Vagina (tissue), 2 donors: ENCODE measurements at regions not wholly inside any gene's neighbourhood (a gene's known extent, or its start where the extent isn't known, plus 50 kb on each side); places are given as distances from the start of the nearest gene placed in this dataset.

Experiments
- DNase-seq, 2 donors: peaks; one replicate each; pipeline ENCODE4 v3.0.0-alpha.2; 2017; ENCODE audit errors: extremely low spot score in 2 of 2
- H3K27ac ChIP-seq: fragments of 200-600 bp; sonication (generic); one replicate; pipeline ENCODE4 v1.5.1; 2019
- H3K27me3 ChIP-seq: fragments of 200-600 bp; sonication (generic); one replicate; pipeline ENCODE4 v1.5.1; 2019
- H3K36me3 ChIP-seq, 2 donors: fragments of 200-600 bp; sonication (generic); one replicate each; pipeline ENCODE4 v1.5.1; 2017 to 2019
- H3K4me1 ChIP-seq: fragments of 200-600 bp; sonication (generic); one replicate; pipeline ENCODE4 v1.5.1; 2019
- H3K4me3 ChIP-seq, 2 donors: fragments of 200-600 bp; sonication (generic); 1 replicate in 1 of 2; 2 replicates in 1 of 2; pipeline ENCODE4 v1.5.1; 2016 to 2019
- H3K9me3 ChIP-seq: fragments of 200-600 bp; sonication (generic); one replicate; pipeline ENCODE4 v1.5.1; 2019
- POLR2A ChIP-seq, 2 donors: fragments of 450-650 bp; IDR thresholded peaks; one replicate each; pipeline ENCODE4 v1.6.1; 2017; ENCODE audit warnings: antibody characterized with exemption in 2 of 2, mild to moderate bottlenecking in 2 of 2, moderate library complexity in 2 of 2
- POLR2AphosphoS5 ChIP-seq, 2 donors: sonication (generic); formaldehyde crosslinking; IDR thresholded peaks; one replicate each; pipeline ENCODE4 v1.9.0; 2017; ENCODE audit warnings: antibody characterized with exemption in 2 of 2, mild to moderate bottlenecking in 2 of 2, low read depth in 1 of 2; ENCODE audit not compliant: insufficient read depth in 1 of 2
- intact Hi-C: fragments of 100-400 bp; cut with DNase I; formaldehyde crosslinking; loops from one replicate; pipeline ENCODE4 v1.15.1; 2023
- TF ChIP-seq, protein P1 (sequence below), 3 experiments: fragments of 450-650 bp in 2 of 3; fragments of 200-600 bp in 1 of 3; sonication (generic) in 1 of 3; IDR thresholded peaks; one replicate each; pipeline ENCODE4 v1.5.1; 2017 to 2019; ENCODE audit warnings: antibody characterized with exemption in 3 of 3, mild to moderate bottlenecking in 2 of 3, moderate library complexity in 2 of 3

DNA sequence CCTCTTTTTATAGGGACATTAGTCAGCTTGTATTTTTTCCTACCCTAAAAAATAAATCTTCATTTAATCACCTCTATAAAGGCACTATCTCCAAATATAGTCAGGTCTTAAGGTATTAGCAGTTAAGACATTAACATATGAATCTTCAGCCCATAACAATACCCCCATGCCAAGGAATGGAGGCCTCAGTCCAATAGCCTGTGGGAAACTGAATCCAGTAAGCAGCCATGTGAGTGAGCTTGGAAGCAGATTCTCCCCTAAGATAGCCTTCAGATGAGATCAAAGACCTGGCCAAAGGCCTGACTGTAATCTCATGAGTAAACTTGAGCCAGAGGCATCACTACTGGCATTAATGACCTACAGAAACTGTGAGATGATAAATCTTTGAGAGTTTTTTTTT lies 232.1 kb upstream of the SYT10 start:
- no peaks in the 10 kb centered on the region for H3K27me3 ChIP-seq
- TF ChIP-seq, protein P1, sequence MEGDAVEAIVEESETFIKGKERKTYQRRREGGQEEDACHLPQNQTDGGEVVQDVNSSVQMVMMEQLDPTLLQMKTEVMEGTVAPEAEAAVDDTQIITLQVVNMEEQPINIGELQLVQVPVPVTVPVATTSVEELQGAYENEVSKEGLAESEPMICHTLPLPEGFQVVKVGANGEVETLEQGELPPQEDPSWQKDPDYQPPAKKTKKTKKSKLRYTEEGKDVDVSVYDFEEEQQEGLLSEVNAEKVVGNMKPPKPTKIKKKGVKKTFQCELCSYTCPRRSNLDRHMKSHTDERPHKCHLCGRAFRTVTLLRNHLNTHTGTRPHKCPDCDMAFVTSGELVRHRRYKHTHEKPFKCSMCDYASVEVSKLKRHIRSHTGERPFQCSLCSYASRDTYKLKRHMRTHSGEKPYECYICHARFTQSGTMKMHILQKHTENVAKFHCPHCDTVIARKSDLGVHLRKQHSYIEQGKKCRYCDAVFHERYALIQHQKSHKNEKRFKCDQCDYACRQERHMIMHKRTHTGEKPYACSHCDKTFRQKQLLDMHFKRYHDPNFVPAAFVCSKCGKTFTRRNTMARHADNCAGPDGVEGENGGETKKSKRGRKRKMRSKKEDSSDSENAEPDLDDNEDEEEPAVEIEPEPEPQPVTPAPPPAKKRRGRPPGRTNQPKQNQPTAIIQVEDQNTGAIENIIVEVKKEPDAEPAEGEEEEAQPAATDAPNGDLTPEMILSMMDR (IDR thresholded peaks at IDR 0.05), result no peak
- TF ChIP-seq POLR2A (IDR thresholded peaks at IDR 0.05) (no peak), POLR2AphosphoS5 (IDR thresholded peaks at IDR 0.05; ENCODE audit: insufficient read depth in 1 of 2, low read depth in 1 of 2) (no peak)
- no peak for DNase-seq
- intact Hi-C loops, result no loop called here
- H3K27ac ChIP-seq, result no peak overlapping the region
- H3K9me3 ChIP-seq, result no peaks in the 10 kb centered on the region
- H3K36me3 ChIP-seq, result no peaks in the 10 kb centered on the region
- no peak overlapping the region for H3K4me3 ChIP-seq
- no peaks in the 10 kb centered on the region for H3K4me1 ChIP-seq

DNA sequence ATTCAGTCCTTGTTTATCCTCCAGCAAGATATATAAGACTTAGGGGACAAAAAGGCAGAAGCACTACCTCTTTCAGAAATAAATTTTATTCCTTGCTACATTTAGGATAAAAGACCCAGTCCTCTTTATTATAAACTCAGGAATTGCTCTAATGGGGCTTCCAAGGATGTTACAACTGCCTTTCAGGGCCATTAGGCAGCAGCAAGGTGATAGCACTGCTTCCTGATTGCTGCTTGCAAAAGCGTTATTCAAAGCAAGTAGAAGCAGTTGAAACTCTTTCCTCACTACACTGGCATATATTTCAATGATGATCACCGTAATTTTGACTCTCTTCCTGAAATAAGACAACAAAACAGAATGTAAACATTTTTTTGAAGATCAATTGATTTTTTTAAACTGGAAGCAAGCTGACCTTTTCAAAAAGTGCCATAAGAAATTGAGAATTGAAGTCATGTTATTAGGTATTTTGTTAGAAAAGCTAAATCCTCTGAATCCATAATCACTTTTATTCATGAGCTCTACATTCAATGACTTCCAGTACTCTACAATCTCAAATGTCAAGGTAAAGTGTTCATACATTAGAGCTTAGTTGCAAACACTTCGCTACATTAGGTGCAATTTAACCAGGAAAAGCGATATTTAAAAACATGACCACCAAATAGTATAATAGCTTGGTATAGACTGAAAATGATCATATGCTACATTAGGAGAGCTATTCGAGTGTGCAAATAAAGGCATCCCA lies 233.4 kb upstream of the SYT10 start:
- H3K27me3 ChIP-seq, result no peaks in the 10 kb centered on the region
- H3K27ac ChIP-seq, result no peak overlapping the region
- no peaks in the 10 kb centered on the region for H3K4me1 ChIP-seq
- H3K9me3 ChIP-seq, result no peaks in the 10 kb centered on the region
- TF ChIP-seq POLR2AphosphoS5 (IDR thresholded peaks at IDR 0.05; ENCODE audit: insufficient read depth in 1 of 2, low read depth in 1 of 2) (no peak), POLR2A (IDR thresholded peaks at IDR 0.05) (no peak)
- TF ChIP-seq, protein P1 (IDR thresholded peaks at IDR 0.05), result no peak
- no peaks in the 10 kb centered on the region for H3K36me3 ChIP-seq
- DNase-seq, result no peak
- no peak overlapping the region for H3K4me3 ChIP-seq
- intact Hi-C loops, result no loop called here

DNA sequence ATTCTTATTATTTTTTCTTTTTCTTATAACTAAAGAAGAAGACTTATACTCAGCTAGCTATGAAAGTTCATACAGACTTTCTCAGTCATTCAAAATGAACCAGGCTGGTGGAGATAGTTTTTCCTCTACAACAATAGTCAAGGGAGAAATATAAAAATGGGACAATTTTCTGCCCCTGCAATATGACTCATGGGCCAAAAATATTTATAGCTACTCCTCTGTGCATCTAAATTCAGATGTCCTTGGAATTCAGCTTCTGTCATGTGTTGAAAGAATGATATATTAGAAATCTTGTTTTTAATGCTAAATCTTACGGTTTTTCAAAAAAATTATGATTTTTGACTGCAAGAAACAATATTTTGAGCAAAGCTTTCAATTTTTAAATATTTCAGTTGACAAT lies 237.2 kb upstream of the SYT10 start:
- Histone ChIP-seq H3K36me3 (no peaks in the 10 kb centered on the region), H3K4me3 (no peak overlapping the region), H3K27ac (no peak overlapping the region), H3K4me1 (no peaks in the 10 kb centered on the region), H3K27me3 (no peaks in the 10 kb centered on the region), H3K9me3 (no peaks in the 10 kb centered on the region)
- no peak for DNase-seq
- TF ChIP-seq POLR2A (IDR thresholded peaks at IDR 0.05), result no peak
- TF ChIP-seq, protein P1 (IDR thresholded peaks at IDR 0.05), result no peak
- TF ChIP-seq POLR2AphosphoS5 (IDR thresholded peaks at IDR 0.05; ENCODE audit: insufficient read depth in 1 of 2, low read depth in 1 of 2), result no peak
- intact Hi-C loops, result no loop called here

DNA sequence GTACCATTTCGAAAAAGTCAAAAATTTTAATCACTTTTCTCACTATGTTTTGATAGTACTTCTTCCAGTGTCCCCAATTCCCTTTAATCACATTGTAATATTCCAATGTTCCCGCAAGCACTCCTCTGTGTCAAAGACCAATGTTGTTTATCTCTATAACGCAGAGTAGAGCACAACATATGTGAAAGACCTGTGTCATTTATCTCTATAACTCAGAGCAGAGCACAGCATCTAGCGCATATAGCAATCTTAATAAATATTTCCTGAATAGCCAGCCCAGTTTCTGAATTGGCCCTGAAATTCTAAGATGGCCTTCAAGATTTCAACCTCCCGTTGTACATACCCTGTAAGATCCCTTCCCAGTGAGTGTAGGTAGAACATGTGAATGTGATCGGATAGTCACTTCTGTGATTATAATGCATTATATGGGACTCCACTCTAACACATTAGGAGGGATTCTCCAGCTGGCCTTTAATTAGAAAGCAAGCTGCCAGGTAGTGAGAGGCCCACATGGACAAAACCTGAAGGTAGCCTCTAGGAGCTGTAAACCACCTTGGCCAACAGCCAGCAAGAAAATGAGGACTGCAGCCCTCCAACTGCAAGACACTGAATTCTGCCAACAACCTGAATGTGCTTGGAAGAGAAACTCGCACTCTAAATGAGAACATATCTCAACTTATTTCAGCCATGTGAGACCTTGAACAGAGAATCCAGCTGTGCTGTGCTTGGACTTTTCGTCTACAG lies 238.8 kb upstream of the SYT10 start:
- H3K4me3 ChIP-seq, result no peak overlapping the region
- TF ChIP-seq, protein P1 (IDR thresholded peaks at IDR 0.05), result no peak
- TF ChIP-seq POLR2A (IDR thresholded peaks at IDR 0.05) (no peak), POLR2AphosphoS5 (IDR thresholded peaks at IDR 0.05; ENCODE audit: insufficient read depth in 1 of 2, low read depth in 1 of 2) (no peak)
- DNase-seq, result no peak
- no peaks in the 10 kb centered on the region for H3K9me3 ChIP-seq
- intact Hi-C loops, result no loop called here
- H3K36me3 ChIP-seq, result no peaks in the 10 kb centered on the region
- H3K27me3 ChIP-seq, result no peaks in the 10 kb centered on the region
- H3K27ac ChIP-seq, result no peak overlapping the region
- H3K4me1 ChIP-seq, result no peaks in the 10 kb centered on the region

DNA sequence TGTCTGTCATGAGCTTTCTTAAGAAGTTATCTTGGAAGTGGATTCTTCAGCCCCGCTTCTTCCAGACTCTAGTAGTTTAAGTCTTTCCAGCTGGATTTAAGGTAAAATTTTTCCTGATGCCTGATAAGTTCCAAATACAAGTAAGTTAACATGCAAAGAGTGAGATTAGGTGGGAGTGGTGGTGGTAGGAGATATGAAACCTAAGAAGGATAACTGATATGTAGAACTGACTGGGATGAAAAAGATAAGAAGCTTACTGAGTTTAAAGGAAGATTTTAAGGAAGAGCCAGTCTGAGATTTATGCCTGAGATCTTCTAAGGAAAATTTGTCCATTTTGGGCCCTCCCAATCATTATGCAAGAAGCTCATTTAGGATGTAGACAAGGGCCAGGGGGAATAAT lies 250.9 kb upstream of the SYT10 start:
- intact Hi-C loops, result no loop called here

More for the DNA sequence above, 250.9 kb upstream of the SYT10 start:
- TF ChIP-seq POLR2AphosphoS5 (IDR thresholded peaks at IDR 0.05; ENCODE audit: insufficient read depth in 1 of 2, low read depth in 1 of 2), result no peak
- TF ChIP-seq, protein P1 (IDR thresholded peaks at IDR 0.05), result no peak
- no peak for TF ChIP-seq POLR2A (IDR thresholded peaks at IDR 0.05)
- Histone ChIP-seq H3K27me3 (no peaks in the 10 kb centered on the region), H3K4me3 (no peak overlapping the region), H3K27ac (no peak overlapping the region), H3K4me1 (no peaks in the 10 kb centered on the region), H3K9me3 (no peaks in the 10 kb centered on the region), H3K36me3 (no peaks in the 10 kb centered on the region)
- no peak for DNase-seq
